ENCODE measurements at regions not wholly inside any gene's neighbourhood (a gene's known extent, or its start where the extent isn't known, plus 50 kb on each side); places are given as distances from the start of the nearest gene placed in this dataset.

DNA sequence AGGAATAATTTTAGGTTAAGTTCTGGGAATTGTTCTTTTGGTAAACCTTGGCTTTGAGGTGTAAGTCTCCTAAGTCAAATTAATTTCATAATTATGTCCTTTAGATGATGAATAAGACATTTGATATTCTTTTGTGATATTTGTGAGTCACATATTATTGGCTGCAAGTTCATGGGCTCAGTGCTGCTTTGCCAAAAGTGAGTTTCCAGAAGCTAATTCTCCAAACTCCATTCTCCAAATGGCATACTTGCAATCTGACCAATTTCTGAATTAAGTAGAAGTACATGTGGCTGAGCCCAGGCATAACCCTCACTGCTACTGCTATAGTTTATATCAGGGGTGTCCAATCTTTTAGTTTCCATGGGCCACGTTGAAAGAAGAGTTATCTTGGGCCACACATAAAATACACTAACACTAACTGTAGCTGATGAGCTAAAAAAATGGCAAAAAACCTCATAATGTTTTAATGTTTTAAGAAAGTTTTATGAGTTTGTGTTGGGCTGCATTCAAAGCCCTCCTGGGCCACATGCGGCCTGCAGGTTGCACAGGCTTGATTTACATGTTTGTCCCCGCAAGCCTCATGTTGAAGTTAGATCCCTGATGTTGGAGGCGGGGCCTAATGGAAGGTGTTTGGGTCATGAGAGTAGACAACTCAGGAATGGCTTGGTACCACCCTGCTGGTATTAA, 196.1 kb downstream of the ZNF330 start:
- TF ChIP-seq, protein P1, sequence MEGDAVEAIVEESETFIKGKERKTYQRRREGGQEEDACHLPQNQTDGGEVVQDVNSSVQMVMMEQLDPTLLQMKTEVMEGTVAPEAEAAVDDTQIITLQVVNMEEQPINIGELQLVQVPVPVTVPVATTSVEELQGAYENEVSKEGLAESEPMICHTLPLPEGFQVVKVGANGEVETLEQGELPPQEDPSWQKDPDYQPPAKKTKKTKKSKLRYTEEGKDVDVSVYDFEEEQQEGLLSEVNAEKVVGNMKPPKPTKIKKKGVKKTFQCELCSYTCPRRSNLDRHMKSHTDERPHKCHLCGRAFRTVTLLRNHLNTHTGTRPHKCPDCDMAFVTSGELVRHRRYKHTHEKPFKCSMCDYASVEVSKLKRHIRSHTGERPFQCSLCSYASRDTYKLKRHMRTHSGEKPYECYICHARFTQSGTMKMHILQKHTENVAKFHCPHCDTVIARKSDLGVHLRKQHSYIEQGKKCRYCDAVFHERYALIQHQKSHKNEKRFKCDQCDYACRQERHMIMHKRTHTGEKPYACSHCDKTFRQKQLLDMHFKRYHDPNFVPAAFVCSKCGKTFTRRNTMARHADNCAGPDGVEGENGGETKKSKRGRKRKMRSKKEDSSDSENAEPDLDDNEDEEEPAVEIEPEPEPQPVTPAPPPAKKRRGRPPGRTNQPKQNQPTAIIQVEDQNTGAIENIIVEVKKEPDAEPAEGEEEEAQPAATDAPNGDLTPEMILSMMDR (IDR thresholded peaks at IDR 0.05) = no peak
- no peak for TF ChIP-seq POLR2A (IDR thresholded peaks at IDR 0.05)
- TF ChIP-seq EP300 (IDR thresholded peaks at IDR 0.05) = no peak

All from tibial nerve (tissue), 4 donors.